HG02840 (cell line): ENCODE measurements at regions not wholly inside any gene's neighbourhood (a gene's known extent, or its start where the extent isn't known, plus 50 kb on each side); places are given as distances from the start of the nearest gene placed in this dataset.
"Not testable (repeated sequence)": the region's sequence is repeated elsewhere in the genome, so short reads cannot be mapped to it uniquely, and the experiment has no call there.

Experiments used
- ATAC-seq: cut with Tn5 transposase; IDR thresholded peaks from one replicate; pipeline ENCODE4 v1.9.1; 2021; ENCODE audit warnings: mild to moderate bottlenecking, moderate library complexity, moderate number of reproducible peaks; ENCODE audit not compliant: unreplicated experiment, low FRiP score

DNA sequence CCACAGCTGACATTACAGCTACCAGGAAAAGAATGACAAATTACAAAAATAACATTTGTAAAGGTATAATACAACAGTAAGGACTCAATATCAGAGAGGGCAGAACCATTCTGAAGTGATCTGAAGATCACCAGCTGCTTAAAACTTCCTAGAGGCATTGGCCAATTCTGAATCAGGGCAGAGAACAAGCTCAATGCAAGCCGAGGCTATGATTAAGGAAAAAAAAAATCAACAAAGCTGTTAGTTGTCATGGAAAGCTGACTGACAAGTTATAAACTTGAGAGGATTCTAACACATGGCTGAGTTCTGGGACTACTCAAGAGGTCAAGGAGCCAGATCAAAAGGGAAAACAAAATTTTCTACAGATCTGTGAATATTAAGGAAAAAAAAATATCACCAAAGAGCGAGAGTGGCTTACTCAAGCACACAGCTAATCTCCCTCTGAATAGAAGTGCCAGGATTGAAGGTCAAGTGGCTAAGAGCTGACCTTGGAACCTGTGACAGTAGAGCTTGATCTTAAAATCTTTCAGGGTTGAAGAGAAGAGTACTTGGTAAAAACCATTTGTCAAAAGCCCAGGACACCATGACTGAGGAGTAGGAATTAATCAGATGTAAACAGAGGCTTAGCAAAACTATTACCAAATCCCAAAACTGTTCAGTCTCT is 383.4 kb downstream of the USP25 start:
- no peak for ATAC-seq

DNA sequence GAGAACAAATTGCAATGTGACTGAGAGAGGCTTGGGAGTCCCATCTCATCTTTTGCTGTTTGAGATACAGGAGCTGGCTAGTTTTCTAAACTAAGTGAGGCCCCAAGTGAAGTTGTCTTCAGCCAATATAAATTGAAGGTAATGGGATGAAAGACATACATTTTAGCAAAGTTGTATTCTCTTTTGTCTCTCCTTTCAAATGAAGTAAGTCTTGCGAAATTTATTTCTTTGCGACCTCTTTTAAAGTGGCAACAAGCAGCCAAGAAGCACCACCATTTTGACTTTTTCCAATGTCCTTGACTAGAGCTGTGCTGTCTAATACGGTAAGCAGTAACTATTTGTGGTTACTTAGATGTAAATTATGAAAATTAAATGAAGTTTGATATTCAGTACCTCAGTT is 385.7 kb downstream of the USP25 start:
- ATAC-seq = no peak

DNA sequence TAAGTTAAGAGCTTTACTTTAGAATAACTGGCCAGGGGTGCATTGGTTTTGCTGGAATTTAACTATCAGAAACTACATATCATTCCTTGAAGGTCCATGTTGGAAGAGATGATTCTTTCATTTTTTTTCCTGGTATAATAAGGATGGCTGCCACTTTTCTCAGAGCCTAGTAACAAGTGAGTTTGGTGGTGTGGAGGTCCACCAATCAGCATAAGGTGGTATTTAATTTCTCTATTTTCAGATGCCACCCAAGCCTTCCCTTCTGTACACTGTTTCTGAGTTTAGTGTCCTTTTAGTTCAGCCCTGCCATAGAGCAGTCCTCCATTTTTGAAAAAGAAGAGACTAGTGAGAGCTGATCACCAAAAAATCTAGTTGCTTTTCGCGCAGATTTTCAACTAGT is 386.3 kb downstream of the USP25 start:
- ATAC-seq = no peak

DNA sequence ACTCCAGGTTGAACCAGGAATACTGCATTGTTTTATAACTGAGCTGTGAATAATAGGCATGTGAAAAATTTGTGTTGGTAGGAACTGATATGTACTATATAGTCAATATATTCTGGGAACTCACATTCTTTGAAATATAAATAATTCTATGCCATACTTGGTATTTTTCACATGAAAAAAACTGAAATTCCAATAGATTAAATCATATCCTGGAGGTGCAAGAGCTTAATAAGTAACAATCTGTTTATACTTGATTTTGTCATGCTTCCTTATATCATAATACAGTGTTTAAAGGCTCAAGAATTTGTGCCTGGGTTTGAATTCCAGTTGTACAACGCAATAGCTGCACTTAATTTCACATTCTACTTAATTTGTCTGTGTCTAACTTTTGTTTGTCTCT is 387.0 kb downstream of the USP25 start:
- no peak for ATAC-seq

DNA sequence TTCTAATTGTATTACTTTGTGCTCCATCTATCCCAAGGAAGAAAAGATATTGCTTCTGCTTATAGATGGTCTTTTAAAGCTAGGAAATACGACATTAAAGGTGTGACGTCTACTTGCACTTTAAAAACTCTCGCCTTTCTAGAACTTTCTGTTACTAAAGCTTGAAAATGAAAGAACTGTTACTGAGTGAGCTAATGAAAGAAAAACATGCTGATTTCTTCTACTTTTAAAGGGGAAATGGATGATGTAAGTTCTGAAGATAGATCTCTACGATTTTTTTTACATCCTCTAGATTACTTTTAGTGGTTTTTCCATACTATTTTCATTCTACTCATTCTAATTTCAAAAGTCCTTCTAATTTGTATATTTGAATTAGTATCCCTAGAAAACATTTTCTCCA is 387.5 kb downstream of the USP25 start:
- ATAC-seq = no peak

DNA sequence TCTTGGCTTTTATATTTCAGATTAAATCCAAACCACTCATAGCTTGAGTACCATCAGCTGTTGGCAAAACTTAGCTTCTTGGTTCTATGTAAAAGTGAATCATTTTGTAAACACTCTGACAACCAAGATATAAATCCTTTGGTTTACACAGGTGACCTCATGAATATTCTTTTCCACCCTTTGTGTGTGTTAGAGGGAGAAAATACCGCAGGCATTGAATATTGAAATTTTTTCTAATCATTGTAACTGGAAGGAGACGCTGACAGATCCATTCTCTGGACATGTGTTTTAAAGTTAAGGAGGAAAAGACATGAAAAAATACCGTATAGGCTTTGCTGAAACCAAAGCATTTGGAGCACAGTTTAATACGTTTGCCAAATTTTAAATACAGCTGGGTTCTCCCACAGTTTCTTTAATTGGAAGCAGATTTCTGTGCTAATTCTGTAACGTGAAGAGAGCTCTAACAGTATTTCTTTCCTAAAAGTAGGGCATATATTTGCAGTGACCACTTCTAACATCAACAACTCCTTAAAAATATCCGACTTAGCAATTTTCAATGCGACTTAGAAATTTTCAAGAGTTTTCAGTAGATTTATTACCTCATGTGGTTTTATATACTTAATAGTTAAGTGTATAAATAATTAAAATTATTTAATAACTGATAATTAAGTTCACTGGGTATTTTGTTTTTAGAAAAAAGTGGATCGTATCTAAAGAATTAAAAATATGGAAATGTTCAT is 388.2 kb downstream of the USP25 start:
- no peak for ATAC-seq

DNA sequence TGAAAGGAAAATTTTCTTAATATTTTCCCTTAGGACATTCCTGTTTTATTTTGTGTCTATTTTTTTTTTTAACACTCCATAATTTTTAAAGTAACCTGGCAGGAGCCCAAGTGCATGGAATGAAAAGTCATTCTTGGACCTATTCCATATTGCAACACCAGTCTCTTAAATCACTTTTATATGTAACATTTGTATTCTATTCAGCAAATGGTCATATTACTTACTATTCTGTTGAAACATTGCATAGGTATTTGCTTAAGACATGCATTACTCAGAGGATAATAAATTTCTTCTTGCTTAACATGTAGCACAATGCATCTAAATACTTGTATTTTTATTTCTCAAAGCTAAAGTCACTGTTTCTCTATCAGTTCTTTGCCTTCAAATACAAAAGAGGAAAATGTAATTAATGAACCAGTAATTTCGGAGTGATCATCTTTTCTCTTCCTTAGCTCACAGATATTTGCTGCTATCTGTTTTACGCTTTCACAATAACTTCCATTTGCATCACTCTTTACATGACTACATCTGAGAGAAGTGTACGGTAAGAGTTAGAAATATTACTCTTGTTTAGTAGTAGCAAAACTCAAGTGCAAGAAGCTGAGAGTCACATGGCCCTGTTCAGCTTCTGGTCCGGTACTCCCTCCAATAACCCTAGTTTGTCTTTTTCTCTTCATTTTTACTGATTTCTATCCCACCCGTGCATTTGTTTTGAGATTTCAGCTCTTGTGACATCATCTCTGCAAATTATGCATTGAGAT is 394.8 kb downstream of the USP25 start:
- ATAC-seq = no peak

DNA sequence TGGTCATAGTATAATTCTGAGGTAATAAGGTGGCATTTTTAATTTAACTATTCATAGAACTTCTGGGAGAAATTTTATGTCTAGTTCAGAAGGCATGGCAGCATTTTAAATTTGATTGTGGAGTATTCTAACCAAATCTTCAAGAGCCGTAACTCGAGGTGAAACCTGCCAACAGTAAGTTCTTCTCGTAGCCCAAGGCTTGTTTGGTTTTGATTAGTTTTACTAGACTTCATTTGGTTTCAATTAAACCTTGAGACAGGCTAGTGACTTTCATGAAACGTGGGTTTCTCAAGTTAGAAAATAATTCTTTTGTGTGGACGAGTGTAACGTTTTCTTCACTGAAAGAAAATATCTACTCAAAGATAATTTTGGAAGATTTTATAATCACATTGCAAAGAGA is 395.5 kb downstream of the USP25 start:
- ATAC-seq = no peak

DNA sequence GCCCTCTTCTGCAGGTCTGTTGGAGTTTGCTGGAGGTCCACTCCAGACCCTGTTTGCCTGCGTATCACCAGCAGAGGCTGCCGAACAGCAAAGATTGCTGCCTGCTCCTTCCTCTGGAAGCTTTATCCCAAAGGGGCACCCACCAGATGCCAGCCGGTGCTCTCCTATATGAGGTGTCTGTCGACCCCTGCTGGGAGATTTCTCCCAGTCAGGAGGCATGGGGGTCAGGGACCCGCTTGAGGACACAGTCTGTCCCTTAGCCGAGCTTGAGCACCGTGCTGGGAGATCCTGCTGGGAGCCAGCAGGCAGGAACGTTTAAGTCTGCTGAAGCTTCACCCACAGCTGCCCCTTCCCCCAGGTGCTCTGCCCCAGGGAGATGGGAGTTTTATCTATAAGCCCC is 402.7 kb downstream of the USP25 start:
- not testable (repeated sequence) for ATAC-seq

DNA sequence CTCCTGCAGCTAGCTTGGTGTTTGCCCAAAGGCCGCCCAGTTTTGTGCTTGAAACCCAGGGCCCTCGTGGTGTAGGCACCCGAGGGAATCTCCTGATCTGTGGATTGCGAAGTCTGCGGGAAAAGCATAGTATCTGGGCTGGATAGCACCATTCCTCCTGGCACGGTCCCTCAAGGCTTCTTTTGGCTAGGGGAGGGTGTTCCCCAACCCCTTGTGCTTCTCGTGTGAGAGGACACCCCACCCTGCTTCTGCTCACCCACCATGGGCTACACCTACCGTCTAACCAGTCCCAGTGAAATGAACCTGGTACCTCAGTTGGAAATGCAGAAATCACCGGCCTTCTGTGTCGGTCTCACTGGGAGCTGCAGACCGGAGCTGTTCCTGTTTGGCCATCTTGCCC is 403.5 kb downstream of the USP25 start:
- ATAC-seq = no peak

DNA sequence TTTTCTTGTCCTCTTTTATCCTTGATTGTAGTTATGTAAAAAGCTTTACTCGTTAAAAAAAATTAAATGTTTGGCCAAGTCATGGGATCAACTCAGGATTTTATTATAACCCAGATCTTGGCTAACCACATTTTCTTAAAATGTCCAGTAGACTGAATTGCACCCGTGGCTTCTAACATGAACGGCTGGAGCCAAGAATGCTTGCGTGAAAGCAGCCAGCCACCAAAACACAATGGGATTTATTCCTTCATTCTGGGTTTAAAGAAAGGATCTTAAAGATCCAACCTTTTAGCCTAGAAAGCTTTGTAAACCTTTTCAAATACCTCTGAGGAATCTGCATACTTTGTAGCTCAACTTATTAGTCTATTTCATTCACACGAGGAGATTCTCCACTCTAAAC is 404.4 kb downstream of the USP25 start:
- no peak for ATAC-seq

DNA sequence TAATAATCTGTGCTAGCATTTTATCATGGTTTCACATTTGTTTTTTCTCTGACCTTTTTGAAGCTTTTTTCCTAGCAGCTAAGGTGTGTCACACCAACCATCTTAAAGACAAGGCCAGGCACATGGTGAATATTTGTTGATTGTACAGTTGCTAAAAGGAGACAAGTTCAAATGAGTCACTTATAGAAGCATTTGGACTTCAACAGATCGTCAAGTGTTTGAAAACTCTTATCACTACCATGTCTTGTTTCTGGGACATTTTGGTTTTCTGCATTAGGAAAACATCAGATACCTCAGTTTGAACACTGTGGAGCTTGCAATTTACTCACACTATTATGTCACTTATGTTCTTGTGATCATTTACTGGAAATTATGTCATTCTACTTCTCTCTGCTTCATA is 407.3 kb downstream of the USP25 start:
- no peak for ATAC-seq

DNA sequence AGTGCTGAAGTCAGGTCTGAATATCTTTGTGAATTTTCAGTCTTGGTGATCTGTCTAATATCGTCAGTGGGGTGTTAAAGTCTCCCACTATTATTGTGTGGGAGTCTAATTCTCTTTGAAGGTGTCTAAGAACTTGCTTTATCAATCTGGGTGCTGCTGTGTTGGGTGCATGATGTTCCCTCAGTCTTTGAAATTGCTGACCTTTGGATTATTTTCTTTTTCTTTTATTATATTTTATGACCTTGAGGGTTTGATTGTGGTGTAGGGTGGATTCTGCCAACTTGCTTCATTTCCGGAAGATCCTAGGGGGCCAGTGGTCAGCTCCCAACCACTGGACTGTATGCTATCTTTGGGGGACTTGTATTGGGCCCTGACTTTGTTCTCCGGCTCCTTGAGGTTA is 415.3 kb downstream of the USP25 start:
- ATAC-seq = no peak

DNA sequence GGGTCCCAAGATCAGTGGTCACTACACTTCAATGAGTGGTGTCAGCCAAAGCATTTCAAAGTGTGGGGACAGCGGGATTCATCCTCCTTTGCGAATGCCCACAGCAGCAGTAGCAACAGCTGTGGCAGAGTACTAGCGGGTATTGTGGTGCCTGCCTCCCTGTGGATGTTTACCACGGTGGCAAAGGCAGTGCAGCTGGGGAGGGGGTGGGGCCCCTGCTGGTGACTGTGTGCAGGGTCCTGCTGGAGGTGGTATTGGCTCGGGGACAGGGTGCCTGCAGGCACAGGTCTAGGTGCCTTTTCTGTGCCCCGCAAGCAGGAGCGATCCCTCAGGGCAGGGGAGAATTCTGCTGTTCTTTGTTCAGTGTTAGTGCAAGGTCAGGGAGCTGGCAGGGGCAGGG is 415.7 kb downstream of the USP25 start:
- ATAC-seq = no peak

DNA sequence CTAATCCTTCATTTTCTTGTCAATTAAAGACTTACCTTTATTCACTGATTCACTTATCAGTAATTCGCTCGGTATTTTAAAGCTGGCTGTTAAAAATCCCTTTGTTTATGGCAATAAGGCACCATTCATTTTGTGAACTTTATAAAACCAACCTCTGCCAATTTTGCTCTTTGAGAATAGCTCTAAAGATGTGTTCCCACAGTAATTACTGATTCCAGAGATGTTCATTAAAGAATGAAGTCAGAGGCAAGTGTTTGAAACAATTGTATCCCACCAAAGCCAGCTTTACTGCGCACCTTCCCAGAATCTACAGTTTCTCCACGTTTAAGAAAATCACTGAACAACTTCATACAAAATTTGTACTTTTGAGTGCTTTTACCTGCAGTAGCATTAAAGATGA is 424.5 kb downstream of the USP25 start:
- ATAC-seq = no peak

DNA sequence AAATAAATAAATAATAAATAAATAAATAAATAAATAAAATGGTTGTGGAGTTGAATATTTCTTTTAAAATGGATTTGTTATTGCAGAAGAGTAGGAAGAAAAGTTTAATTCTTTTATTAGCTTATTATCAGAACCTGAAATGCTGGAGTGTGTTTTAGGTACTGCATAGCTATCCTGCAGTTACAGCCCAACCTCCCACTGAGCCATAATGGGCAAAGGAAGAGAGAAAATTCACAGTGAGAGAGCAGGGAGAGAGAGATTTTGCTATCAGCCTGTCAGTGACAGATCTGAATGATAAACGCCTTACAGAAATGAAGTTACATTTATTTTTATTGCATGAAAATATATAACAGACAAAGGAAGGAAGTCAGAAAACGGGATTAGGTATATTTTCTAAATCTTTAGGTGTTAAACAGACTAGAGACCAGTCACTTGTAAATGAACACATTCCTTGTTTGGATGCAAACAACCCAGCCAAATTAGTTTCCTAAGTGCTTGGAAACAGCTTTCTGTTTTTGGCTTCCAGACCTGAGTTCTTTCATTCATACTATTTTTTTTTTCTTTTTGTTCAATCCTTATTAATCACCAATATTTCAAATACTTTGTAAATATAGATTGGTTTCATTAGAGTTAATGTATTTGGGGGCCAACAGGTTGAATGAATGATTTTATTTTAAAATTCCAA is 425.3 kb downstream of the USP25 start:
- no peak for ATAC-seq

DNA sequence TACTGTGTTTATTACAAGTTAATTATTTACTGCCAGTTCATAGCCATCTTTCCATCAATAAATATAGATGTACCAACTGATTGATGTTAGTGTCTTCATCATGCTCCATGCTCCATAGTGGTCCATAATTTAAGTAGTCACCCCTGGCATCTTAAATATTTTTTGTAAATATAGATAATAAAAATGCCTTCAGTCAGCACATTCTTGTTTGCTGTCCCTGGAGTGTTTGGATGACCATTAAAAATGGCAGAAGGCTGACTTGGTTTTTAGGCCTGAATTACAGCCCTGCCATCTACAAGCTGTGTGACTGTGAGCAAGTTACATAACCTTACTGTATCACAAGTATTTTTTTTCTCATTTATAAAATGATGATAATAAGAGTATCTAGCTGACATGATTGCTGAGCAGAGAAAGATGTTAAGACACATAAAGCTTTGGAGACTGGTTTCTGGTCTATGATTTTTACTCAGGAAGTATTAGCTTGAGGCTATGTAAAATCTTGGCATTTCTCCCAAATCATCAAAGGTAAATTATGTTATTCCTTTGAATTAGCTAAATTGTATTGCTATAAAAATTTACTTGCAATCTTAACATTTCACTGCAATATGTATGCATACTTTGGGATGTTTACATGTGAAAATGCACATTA is 427.2 kb downstream of the USP25 start:
- no peak for ATAC-seq

DNA sequence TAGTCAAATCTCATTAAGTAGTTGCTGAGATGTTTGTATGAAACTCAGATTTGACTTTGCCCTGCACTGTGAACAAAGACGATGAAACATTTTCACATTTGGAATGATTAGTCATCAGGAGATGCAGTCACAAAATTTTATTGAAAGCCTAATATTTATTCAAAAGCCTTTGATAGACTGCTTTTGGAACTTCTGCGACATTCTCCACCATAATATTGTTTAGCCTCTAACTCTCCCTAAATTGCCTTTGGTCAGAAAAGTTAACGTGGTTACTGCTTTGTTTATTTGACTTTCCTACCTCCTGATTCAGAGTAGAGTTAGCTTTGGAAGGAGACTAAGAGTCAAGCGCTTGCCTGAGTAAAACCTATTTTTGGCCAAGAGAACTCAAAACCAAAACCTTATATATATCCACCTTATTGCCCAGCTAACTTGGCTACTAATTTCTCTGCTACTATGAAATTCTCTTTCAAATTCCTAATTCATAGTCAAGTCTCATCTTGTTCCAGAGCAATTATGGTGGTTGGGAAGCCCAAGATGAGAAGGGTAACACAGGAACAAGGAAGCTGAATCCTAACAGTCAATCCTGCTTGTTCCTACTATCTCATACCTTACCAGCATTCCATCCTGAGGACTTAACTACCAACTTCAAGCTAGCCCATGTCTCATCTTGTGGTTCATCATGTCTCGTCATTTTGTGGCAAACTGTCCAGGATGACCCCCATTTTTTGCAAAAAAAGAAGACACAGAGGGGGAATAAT is 429.6 kb downstream of the USP25 start:
- ATAC-seq = no peak

DNA sequence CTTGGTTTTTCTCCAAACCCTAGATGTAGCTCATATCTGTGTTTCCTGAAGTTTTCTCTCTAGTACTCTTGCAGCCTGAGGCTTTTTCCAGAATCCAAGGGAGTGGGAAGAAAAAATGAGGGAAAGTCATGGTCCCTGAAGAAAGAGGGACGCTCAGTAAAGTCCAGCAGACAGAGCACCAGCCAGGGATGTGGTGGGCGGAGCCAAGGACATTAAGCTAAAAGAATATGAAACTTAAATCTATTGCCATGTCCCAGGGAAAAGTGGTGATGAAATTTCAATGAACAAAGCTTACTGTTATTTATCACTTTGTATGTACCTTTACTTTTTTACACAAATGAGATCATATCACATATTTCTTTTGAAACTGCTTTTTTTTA is 430.2 kb downstream of the USP25 start:
- ATAC-seq = no peak

DNA sequence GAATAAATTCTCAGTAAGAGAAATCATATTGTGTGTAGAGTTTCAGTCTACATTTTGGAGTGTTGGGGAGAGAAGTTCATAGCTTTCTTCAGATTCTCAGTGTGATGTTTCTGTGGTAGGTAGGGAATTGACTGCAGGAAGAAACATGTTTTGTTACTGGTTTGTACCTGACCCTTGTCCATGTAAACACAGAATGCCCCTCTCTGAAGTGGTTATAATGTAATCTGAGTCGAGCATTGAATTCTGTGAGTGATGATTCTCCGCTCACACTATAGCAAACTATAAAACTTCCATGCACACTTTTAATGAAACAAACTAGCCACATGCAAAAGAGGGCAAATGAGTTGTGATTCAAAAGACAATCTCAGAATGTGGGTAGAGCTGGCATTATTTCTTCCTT is 433.2 kb downstream of the USP25 start:
- ATAC-seq = no peak
